Spleen (tissue), 7 donors: ENCODE measurements at regions not wholly inside any gene's neighbourhood (a gene's known extent, or its start where the extent isn't known, plus 50 kb on each side); places are given as distances from the start of the nearest gene placed in this dataset.

ENCODE experiments used
- POLR2AphosphoS5 ChIP-seq, 3 donors: sonication (generic); formaldehyde crosslinking; IDR thresholded peaks; one replicate each; pipeline ENCODE4 v1.5.1; 2017; ENCODE audit warnings: antibody characterized with exemption in 3 of 3
- TF ChIP-seq, protein P1 (sequence below), 11 experiments: fragments of 200-600 bp in 7 of 11; fragments of 450-650 bp in 4 of 11; sonication (generic) in 4 of 11; IDR thresholded peaks in 8 of 11; conservative IDR thresholded peaks in 3 of 11; 1 replicate in 7 of 11; 2 replicates in 4 of 11; pipeline versions ENCODE4 v1.4.0 to v1.8.0; 2016 to 2021; ENCODE audit warnings: antibody characterized with exemption in 11 of 11, inconsistent platforms in 4 of 11, mild to moderate bottlenecking in 1 of 11
- donor health status: DM: no; HTN: no; CAD: no; lungs with moderate emphysema.
- donor health status: DM: no; HTN: no; CAD: no.
- donor health status: DM: no; HTN: no; CAD: no.

DNA sequence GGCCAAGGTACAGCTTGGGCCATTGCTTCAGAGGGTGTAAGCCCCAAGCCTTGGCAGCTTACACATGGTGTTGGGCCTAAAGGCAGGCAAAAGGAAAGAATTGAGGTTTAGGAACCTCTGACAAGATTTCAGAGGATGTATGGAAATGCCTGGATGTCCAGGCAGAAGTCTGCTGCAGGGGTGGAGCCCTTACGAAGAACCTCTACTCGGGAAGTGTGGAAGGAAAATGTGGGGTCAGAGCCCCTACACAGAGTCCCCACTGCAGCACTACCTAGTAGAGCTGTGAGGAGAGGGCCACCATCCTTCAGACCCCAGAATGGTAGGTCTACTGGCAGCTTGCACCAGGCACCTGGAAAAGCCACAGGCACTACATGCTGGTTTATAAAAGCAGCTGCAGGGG lies 124.2 kb downstream of the RPIA start:
- TF ChIP-seq, protein P1, sequence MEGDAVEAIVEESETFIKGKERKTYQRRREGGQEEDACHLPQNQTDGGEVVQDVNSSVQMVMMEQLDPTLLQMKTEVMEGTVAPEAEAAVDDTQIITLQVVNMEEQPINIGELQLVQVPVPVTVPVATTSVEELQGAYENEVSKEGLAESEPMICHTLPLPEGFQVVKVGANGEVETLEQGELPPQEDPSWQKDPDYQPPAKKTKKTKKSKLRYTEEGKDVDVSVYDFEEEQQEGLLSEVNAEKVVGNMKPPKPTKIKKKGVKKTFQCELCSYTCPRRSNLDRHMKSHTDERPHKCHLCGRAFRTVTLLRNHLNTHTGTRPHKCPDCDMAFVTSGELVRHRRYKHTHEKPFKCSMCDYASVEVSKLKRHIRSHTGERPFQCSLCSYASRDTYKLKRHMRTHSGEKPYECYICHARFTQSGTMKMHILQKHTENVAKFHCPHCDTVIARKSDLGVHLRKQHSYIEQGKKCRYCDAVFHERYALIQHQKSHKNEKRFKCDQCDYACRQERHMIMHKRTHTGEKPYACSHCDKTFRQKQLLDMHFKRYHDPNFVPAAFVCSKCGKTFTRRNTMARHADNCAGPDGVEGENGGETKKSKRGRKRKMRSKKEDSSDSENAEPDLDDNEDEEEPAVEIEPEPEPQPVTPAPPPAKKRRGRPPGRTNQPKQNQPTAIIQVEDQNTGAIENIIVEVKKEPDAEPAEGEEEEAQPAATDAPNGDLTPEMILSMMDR (IDR thresholded peaks at IDR 0.05 in 8 of 11, conservative IDR thresholded peaks at IDR 0.05 in 3 of 11): no peak
- no peak for TF ChIP-seq POLR2AphosphoS5 (IDR thresholded peaks at IDR 0.05)
